NB4 (cell line): ENCODE measurements at regions not wholly inside any gene's neighbourhood (a gene's known extent, or its start where the extent isn't known, plus 50 kb on each side); places are given as distances from the start of the nearest gene placed in this dataset.
A peak's percentile ranks its signal among the peaks of the same experiment; 100 is the strongest.

Experiments
- DNase-seq: peaks from one replicate; pipeline ENCODE4 v3.0.0; 2010; ENCODE audit warnings: low read depth
- H3K4me3 ChIP-seq: one replicate; pipeline ENCODE4 v1.5.1; 2011; ENCODE audit warnings: mild to moderate bottlenecking, low read depth, low read length, moderate library complexity
- MYC ChIP-seq: IDR thresholded peaks from 2 replicates; pipeline ENCODE4 v1.6.1; 2011; ENCODE audit warnings: low read depth, low read length
- POLR2A ChIP-seq: IDR thresholded peaks from 2 replicates; pipeline ENCODE4 v1.6.1; 2011; ENCODE audit warnings: mild to moderate bottlenecking; ENCODE audit not compliant: insufficient read length; ENCODE audit errors: extremely low read depth
- TF ChIP-seq, protein P1 (sequence below): IDR thresholded peaks from 2 replicates; pipeline ENCODE4 v1.6.1; 2011; ENCODE audit warnings: low read depth, low read length
- TF ChIP-seq, protein P2 (sequence below): IDR thresholded peaks from one replicate; pipeline ENCODE4 v1.5.1; 2012; ENCODE audit warnings: low read depth, low read length

DNA sequence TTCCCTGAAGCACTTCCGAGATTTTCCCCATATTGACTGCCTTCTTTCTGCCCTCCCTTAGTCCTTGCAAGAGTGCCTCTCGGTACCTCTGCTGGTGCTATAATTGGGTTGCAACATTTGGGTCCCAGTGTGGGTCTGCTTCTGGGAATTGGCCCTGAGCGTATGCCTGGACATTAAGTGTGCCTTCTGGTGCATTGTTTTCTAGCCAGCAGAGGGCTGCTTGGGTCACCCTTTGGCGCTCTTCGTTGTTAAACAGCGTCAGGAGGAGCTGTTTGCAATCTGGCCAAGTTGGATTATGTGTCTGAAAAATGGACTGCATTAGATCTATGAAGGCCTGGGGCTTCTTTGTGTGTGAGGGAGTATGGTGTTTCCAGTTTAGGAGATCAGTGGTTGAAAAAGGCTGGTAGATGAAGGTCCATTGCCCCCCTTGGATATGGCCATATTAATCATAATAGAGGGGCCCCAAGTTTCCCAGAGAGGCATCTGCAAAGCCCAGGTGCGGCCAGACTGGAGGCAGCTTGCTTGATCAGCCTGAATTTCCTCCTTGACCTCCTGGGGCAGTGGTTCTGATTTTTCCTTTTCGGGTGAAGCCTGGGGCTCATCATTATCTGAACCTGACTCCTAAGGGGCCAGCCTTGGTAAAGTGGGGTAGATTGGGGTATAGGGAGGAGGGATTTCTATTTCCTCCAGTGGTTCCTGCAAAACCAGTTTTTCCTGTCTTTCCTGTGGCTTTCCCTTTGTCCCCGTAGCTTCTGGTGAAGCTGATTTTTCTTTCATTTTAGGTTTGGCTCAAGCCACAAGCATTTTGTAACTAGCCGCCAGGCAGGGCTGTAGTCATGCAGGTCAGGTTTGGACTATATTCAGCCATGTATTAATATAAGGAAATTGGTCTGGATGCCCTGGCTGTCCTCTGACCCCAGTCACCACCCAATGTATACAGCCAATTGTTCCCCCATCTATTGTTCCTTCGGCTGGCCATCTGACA, 85.4 kb upstream of the GPR6 start:
- DNase-seq: no peak
- no peak for TF ChIP-seq POLR2A
- TF ChIP-seq, protein P1, sequence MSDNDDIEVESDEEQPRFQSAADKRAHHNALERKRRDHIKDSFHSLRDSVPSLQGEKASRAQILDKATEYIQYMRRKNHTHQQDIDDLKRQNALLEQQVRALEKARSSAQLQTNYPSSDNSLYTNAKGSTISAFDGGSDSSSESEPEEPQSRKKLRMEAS: no peak
- no peak for TF ChIP-seq MYC
- TF ChIP-seq, protein P2, sequence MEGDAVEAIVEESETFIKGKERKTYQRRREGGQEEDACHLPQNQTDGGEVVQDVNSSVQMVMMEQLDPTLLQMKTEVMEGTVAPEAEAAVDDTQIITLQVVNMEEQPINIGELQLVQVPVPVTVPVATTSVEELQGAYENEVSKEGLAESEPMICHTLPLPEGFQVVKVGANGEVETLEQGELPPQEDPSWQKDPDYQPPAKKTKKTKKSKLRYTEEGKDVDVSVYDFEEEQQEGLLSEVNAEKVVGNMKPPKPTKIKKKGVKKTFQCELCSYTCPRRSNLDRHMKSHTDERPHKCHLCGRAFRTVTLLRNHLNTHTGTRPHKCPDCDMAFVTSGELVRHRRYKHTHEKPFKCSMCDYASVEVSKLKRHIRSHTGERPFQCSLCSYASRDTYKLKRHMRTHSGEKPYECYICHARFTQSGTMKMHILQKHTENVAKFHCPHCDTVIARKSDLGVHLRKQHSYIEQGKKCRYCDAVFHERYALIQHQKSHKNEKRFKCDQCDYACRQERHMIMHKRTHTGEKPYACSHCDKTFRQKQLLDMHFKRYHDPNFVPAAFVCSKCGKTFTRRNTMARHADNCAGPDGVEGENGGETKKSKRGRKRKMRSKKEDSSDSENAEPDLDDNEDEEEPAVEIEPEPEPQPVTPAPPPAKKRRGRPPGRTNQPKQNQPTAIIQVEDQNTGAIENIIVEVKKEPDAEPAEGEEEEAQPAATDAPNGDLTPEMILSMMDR: no peak
- no peak overlapping the region for H3K4me3 ChIP-seq

DNA sequence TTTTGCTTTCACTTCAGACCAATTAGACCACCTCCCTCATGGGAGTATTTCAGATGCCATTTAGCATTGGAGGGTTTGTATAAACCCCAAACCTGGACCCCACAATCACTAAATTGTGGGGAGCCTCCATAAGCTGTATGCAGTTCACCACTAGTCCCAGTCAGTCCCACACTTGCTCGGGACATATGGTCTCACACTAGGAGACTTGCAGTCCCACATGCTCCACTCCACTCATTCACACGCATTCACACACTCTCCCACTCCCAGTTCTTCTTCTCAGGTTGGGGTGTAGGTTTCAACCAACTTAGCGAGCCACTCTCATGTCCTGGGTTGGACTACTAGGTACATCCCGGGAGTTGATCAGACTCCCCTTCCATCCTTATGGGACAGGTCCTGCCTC, 84.5 kb upstream of the GPR6 start:
- no peak overlapping the region for H3K4me3 ChIP-seq
- peak; percentile 46 for DNase-seq
- TF ChIP-seq MYC (no peak), POLR2A (no peak)
- TF ChIP-seq, protein P2: no peak
- TF ChIP-seq, protein P1: no peak

DNA sequence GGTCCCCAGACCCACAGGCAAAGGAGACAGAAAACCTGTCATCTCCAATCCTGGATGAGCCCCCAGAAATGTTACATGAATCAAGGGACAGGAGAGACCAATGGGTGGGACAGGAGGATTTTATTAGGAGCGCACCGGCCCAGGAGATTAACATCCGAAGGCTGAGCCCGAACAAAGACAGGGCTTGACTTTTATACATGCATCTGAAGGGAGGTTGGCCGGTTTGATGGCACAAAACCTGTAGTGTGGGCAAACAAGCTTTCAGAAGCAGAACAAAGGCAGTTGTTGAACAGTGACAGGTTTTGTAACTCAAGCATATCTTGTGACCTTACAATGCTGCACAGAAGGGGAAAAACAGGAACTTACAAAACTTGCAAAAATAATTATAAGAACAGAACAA, 83.9 kb upstream of the GPR6 start:
- TF ChIP-seq, protein P1: 0 out of 2 replicates have a peak, but pooled peaks have one; percentile 18
- TF ChIP-seq, protein P2: no peak
- no peak for TF ChIP-seq POLR2A
- TF ChIP-seq MYC: 0 out of 2 replicates have a peak, but pooled peaks have one; percentile 18
- H3K4me3 ChIP-seq: no peak overlapping the region
- DNase-seq: peak; percentile 80

DNA sequence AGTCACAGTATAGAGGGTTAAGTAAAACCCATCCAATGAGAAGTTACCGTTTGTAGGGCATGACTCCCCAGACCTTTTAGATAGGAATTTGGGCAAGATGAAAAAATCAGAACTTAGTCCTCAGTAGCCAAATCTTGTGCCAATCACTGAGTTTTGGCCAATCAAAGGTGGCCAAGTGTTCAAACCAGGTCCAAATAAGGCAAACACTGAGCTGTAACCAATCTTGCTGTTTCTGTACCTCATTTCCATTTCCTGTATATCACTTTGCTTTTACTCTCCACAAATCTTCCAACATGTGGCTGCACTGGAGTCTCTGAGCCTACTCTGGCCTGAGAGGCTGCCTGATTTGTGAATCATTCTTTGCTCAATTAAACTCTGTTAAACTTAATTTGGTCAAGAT, 81.8 kb upstream of the GPR6 start:
- no peak overlapping the region for H3K4me3 ChIP-seq
- TF ChIP-seq, protein P1: no peak
- TF ChIP-seq MYC (no peak), POLR2A (no peak)
- TF ChIP-seq, protein P2: no peak
- DNase-seq: no peak

DNA sequence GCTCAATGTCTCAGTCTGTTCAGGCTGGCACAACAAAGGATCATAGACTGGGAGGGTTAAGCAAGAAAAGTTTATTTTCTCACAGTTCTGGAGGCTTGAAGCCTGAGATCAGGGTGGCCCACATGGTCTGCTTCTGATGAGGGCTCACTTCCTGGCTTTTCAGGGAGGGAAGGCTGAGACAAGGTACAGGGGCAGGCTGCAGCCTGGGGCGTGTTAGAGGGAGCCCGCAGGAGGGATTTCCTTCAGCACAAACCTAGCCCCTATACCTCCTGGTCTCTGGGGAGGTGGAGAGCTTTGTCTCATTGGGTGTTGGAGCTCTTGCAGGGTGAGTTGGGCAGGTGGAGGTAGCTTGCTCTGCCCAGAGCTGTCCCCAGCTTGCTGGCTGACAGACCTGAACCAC, 81.1 kb upstream of the GPR6 start:
- H3K4me3 ChIP-seq: no peak overlapping the region
- TF ChIP-seq MYC: no peak
- TF ChIP-seq POLR2A: no peak
- TF ChIP-seq, protein P1: no peak
- TF ChIP-seq, protein P2: no peak
- no peak for DNase-seq
